Activated T-cell treated with anti-CD3 and anti-CD28 coated beads for 24 hours (primary cell): ENCODE measurements at regions not wholly inside any gene's neighbourhood (a gene's known extent, or its start where the extent isn't known, plus 50 kb on each side); places are given as distances from the start of the nearest gene placed in this dataset.
"Not testable (repeated sequence)": the region's sequence is repeated elsewhere in the genome, so short reads cannot be mapped to it uniquely, and the experiment has no call there.

Source experiments
- DNase-seq: peaks from one replicate; pipeline ENCODE4 v3.0.0-alpha.2; 2020; ENCODE audit warnings: low read depth

GRCh38 chr3:127439621-127440020, 150.9 kb downstream of the TPRA1 start:
- no peak for DNase-seq

GRCh38 chr3:127438951-127439350, 151.1 kb upstream of the PRR20G start:
- no peak for DNase-seq

GRCh38 chr3:127438371-127438770, 150.5 kb upstream of the PRR20G start:
- no peak for DNase-seq

- not testable (repeated sequence) for DNase-seq
Observed at GRCh38 chr3:127435299-127435698, 147.5 kb upstream of the PRR20G start.

- no peak for DNase-seq
Observed at GRCh38 chr3:127431066-127431465, 143.2 kb upstream of the PRR20G start.

GRCh38 chr3:127428344-127428997, 140.6 kb upstream of the PRR20G start:
- no peak for DNase-seq

- no peak for DNase-seq
Observed at GRCh38 chr3:127427666-127428065, 139.8 kb upstream of the PRR20G start.

GRCh38 chr3:127427156-127427555, 139.3 kb upstream of the PRR20G start:
- no peak for DNase-seq

- no peak for DNase-seq
Observed at GRCh38 chr3:127426444-127427153, 138.8 kb upstream of the PRR20G start.

- no peak for DNase-seq
Observed at GRCh38 chr3:127425505-127426443, 137.9 kb upstream of the PRR20G start.

- no peak for DNase-seq
Observed at GRCh38 chr3:127424766-127425504, 137.1 kb upstream of the PRR20G start.

GRCh38 chr3:127423856-127424765, 136.3 kb upstream of the PRR20G start:
- DNase-seq = no peak

- no peak for DNase-seq
Observed at GRCh38 chr3:127422663-127423375, 135.0 kb upstream of the PRR20G start.

GRCh38 chr3:127421943-127422662, 134.3 kb upstream of the PRR20G start:
- DNase-seq = no peak

GRCh38 chr3:127420829-127421228, 133.0 kb upstream of the PRR20G start:
- no peak for DNase-seq

GRCh38 chr3:127419641-127420553, 132.1 kb upstream of the PRR20G start:
- DNase-seq = no peak

- no peak for DNase-seq
Observed at GRCh38 chr3:127419182-127419581, 131.3 kb upstream of the PRR20G start.

- DNase-seq = no peak
Observed at GRCh38 chr3:127418560-127419147, 130.8 kb upstream of the PRR20G start.
